NCI-H2171 (cell line): ENCODE measurements at regions not wholly inside any gene's neighbourhood (a gene's known extent, or its start where the extent isn't known, plus 50 kb on each side); places are given as distances from the start of the nearest gene placed in this dataset.
"Not testable (repeated sequence)": the region's sequence is repeated elsewhere in the genome, so short reads cannot be mapped to it uniquely, and the experiment has no call there.

Experiments used
- DNase-seq: peaks from one replicate; lab custom pipeline; 2025; lab: John Stamatoyannopoulos, UW

DNA sequence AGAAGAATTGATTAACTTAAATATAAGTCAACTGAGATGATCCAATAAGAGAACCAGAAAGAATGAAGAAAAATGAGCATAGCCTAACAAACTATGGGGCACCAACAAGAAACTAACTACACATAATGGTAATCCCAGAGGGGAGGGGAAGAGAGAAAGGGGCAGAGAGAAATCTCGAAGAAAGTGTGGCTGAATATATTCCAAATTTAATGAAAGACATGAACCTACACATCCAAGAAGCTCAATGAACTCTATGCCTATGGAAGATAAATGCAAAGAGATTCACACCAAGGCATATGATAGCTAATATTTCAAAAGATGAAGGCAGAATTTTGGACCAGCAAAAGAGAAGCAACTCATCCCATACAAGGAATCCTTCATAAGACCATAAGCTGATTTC is 649.2 kb downstream of the ZEB2 start:
- no peak for DNase-seq

GRCh38 chr2:143856978-143857377 is 662.9 kb downstream of the ZEB2 start:
- DNase-seq: no peak

DNA sequence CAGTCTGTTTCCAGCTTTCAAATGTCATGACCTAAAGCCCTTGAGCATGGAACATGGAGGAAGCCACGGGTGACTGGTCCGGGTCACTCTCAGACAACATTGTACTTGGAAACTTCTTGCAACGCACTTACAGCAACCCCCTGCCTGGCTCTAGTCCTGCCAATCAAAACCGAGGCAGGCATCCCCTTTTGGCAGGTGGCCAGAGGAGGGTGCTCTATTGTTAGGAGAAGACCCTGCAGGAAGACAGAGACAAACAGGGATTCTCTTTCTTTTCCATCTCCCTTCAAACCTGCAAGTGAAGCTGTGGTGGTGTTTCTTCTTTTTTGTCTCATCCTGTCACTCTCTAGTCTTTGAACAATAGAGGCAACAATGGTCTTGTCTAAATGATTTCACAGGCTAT is 667.2 kb downstream of the ZEB2 start:
- DNase-seq: no peak

- no peak for DNase-seq
Observed at GRCh38 chr2:143850084-143850483, 669.8 kb downstream of the ZEB2 start.

DNA sequence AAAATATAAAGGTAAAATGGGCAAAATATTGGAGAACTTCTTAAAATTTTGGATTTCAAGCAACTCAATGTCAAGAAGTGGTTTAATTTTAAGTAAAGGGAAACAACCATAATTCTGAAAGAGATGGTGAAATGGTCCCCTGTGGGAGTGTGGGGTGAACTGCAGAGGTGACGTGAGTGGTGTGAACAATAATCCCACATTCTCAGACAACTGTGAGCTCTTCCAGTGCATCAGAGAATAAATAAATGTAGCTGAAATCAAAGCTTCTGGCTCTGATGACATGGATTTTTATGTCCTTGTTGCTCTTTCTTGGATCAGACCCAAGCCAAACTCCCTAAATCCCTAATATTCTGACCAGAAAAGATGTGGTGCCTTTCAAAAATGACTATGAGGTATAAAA is 672.7 kb downstream of the ZEB2 start:
- DNase-seq: no peak

DNA sequence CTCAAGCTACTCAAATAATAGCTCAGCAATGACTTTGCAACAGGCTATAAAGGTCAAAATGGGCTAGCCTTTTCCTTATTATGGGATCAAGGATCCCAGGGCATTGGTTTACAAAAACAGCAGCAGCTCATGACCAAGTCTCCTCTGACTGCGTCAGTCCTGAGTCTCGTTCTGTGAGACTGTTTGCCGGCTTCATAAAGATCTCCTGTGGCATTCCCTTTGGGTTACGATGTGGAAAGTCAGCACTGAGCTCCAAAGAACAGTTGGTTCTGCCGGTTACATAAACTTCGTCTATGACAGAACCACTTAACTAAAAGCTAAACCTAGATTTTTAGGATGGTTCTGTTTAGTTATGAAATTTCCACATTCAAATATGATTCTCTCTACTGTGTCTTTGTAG is 674.9 kb downstream of the ZEB2 start:
- no peak for DNase-seq

- no peak for DNase-seq
Observed at GRCh38 chr2:143843686-143844085, 676.2 kb downstream of the ZEB2 start.

DNA sequence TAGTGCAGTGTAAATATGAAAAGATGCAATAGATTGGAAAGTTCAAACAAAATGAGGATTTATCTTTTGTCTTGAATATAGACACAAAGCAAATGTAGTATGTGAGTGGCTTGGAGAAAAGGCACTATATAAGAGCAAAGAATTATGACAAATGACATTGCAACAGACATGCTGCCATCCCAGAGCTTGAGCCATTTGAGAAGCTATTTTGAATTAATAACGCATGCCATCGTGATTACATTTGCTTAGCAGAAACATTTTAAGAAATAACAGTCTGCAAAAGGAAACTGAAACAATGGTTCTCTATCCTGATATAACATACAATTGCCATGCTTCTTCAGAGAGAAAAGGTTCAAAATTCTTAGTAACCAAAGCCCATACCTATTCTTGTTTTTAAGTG is 677.1 kb downstream of the ZEB2 start:
- DNase-seq: no peak

DNA sequence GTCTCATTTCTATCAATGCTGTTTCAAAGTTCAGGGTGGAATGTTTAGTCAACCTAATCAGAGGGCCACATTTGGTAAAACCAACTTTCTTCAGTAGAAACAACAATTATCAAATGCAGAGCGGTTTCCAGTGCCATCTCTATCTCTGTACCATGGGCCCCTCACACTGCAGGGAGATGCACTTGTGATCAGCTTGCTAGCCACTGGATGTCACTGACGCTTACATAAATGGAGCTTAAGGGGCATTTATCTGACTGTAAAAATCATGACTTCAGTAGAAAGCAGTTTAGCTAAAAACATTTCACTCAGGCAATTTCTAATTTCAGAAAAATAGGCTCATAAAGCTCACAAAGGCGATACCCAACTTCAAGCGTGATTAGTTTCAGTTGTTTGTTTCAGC is 678.0 kb downstream of the ZEB2 start:
- no peak for DNase-seq

GRCh38 chr2:143840601-143841000 is 679.3 kb downstream of the ZEB2 start:
- no peak for DNase-seq

DNA sequence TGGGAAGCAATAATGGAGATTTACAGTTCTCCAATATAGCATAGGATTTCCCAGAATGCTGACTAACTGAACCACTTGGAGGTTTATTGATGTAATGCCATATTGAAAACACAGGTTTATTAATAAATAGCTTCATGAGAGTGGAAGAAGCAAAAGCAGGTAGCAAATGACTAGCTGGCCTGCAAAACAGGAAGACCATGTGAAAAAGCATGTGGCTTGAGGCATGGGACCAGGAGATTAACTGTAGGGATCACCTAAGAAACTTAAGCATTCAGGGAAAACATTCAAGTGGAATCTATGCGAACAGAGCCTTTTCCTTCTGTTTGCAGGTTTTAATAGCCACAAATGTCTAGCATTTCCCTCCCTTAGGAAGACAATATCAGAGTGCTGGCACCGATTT is 679.7 kb downstream of the ZEB2 start:
- DNase-seq: no peak

GRCh38 chr2:143839456-143839855 is 680.5 kb downstream of the ZEB2 start:
- DNase-seq: no peak

GRCh38 chr2:143837055-143837454 is 682.9 kb downstream of the ZEB2 start:
- not testable (repeated sequence) for DNase-seq

GRCh38 chr2:143835481-143835880 is 684.4 kb downstream of the ZEB2 start:
- no peak for DNase-seq

- no peak for DNase-seq
Observed at GRCh38 chr2:143833015-143833660, 686.8 kb downstream of the ZEB2 start.

- no peak for DNase-seq
Observed at GRCh38 chr2:143830476-143830875, 689.4 kb downstream of the ZEB2 start.

GRCh38 chr2:143828763-143829537 is 691.0 kb downstream of the ZEB2 start:
- DNase-seq: no peak

DNA sequence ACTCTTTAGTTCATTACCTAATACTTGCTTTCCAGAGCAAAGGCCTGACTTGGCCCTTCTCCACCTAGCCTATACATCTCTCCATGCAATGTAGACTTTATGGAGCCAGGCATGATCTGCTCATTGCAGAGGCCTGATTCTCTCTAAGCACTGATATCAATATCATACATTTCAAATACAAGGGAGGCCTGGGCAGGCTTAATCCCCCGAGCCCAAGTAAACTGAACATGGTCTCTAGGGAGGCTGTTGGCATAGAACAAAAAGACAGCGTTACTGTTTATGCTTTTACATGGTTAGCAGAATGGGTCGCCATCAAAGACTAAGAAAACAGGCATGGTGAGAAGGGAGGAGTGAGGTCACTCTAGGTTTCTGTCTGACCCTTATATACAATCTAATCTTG is 695.1 kb downstream of the ZEB2 start:
- DNase-seq: no peak

DNA sequence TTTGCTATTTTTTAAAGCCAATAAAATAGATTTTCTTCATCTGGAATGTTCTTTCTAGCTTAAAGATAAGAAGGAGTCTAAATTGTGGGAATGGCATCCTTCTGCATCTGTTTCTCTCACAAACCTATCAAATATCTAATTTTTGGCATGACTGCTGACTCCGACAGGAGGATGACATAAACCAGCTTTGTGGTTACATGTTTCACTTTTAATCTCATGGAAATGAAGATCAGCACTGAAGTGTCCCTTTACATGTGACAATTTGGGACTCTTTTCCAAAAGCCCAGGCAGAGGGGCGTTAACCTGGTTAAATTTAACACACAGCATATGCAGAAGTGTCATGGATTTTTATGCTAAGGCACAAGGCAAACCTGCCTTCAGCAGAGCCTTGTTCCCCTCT is 694.7 kb downstream of the ARHGAP15 start:
- DNase-seq: peak; percentile 14

- DNase-seq: peak; percentile 24
Observed at GRCh38 chr2:143823296-143823695, 694.1 kb downstream of the ARHGAP15 start.

- no peak for DNase-seq
Observed at GRCh38 chr2:143822736-143823135, 693.5 kb downstream of the ARHGAP15 start.

DNA sequence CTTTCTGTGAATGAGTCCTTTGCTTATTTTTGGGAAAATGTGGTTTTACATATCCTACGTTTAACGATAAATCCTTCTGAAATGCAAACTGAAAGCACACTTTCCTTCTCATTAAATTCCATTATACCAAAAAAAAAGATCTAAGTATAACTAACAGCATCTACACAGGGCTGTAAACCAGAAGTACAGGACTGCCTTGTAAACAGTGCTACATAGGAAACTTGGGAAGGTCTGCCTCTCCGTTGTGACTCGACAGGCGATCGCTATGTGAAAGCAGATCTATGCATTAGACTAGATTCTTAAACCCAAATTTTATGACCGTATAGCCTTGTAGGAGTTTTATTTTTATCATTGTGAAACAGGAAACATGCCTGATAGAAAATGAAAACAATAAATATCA is 690.5 kb downstream of the ARHGAP15 start:
- DNase-seq: no peak

- no peak for DNase-seq
Observed at GRCh38 chr2:143819190-143819735, 690.0 kb downstream of the ARHGAP15 start.
